ENCODE measurements at regions not wholly inside any gene's neighbourhood (a gene's known extent, or its start where the extent isn't known, plus 50 kb on each side); places are given as distances from the start of the nearest gene placed in this dataset.

DNA sequence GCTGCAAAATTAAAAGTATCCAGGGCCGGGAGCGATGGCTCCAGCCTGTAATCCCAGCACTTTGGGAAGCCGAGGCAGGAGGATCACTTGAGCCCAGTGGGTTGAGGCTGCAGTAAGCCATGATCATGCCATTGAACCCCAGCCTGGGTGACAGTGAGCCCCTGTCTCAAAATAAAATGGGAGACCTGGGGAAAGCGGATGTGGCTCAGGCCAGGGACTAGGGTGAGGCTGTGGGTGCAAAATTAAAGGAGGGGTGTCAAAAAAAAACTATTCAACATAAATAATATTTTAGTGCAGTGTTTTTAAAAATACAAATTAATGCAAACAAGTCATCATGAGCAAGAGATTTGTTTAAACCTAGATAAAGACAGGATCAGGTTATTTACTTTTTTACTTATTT is 100.1 kb upstream of the SLC45A1 start:
- no peak for FAIRE-seq
- H3K36me3 ChIP-seq (ENCODE audit: control insufficient read depth, insufficient read depth, low read length) = no peaks in the 10 kb centered on the region
- TF ChIP-seq, protein P1, sequence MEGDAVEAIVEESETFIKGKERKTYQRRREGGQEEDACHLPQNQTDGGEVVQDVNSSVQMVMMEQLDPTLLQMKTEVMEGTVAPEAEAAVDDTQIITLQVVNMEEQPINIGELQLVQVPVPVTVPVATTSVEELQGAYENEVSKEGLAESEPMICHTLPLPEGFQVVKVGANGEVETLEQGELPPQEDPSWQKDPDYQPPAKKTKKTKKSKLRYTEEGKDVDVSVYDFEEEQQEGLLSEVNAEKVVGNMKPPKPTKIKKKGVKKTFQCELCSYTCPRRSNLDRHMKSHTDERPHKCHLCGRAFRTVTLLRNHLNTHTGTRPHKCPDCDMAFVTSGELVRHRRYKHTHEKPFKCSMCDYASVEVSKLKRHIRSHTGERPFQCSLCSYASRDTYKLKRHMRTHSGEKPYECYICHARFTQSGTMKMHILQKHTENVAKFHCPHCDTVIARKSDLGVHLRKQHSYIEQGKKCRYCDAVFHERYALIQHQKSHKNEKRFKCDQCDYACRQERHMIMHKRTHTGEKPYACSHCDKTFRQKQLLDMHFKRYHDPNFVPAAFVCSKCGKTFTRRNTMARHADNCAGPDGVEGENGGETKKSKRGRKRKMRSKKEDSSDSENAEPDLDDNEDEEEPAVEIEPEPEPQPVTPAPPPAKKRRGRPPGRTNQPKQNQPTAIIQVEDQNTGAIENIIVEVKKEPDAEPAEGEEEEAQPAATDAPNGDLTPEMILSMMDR (IDR thresholded peaks at IDR 0.05; ENCODE audit: insufficient read depth, low read length, severe bottlenecking) = no peak
- no peaks in the 10 kb centered on the region for H3K27me3 ChIP-seq (ENCODE audit: control insufficient read depth, insufficient read depth, low read length)
- H3K4me3 ChIP-seq (ENCODE audit: low read depth, low read length) = no peak overlapping the region
- DNase-seq (ENCODE audit: low read depth) = no peak

DNA sequence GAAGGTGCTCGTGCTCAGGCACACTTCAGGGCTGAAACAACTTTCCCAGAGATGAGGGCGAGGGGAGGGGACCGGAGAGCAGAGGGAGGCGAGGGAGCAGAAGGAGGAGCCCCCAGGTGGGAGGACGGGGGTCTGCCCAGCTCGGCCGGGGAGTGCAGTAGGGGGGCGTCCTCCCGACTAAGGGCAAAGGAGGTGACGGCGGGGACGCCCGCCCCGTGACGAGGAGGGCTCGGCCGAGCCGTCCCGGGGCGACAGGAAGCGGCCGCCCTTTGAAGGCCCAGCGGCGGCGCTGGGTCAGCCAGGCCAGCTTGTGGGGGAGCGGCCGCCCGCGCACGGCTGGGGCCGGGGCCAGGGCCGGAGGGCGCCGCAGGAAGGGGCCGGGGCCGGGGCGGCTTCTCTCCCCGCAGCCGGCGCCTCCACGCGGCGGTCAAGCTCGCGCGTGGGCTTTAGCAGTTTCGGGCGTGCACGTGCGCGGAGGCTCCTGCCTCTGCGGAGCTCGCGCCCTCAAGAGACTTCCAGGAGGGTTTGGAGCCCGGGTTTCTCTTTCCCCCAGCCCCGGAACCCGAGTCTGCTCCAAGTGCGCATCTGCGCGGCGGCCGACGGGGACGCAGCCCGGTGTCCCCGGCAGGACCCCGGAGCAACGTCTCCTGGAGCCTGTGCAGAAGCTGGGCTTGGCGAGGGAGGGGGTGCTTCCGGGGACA is 100.8 kb upstream of the SLC45A1 start:
- DNase-seq (ENCODE audit: low read depth) (no peak), FAIRE-seq (no peak)
- Histone ChIP-seq H3K27me3 (ENCODE audit: control insufficient read depth, insufficient read depth, low read length) (no peaks in the 10 kb centered on the region), H3K4me3 (ENCODE audit: low read depth, low read length) (peak overlapping the region; percentile 4), H3K36me3 (ENCODE audit: control insufficient read depth, insufficient read depth, low read length) (no peaks in the 10 kb centered on the region)
- TF ChIP-seq, protein P1 (IDR thresholded peaks at IDR 0.05; ENCODE audit: insufficient read depth, low read length, severe bottlenecking) = no peak

DNA sequence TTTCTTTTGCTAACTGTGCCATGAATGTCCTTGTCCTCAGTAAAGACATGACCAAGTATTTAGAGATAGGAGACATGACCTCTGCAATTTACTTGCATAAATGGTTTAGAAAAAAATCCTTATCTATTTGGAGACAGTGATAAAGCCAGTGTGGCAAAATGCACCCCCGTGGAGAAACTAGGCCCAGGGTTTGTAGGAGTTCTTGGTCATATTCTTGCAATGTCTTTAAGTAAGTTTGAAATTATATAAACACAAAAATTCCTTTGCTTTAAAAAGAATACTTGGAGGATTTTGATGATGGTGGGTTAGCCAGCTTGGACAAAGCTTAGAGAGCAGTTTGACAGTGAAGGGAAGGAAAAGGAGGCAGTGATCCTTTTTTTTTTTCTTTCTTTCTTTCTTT is 101.9 kb upstream of the SLC45A1 start:
- H3K27me3 ChIP-seq (ENCODE audit: control insufficient read depth, insufficient read depth, low read length) = no peaks in the 10 kb centered on the region
- TF ChIP-seq, protein P1 (IDR thresholded peaks at IDR 0.05; ENCODE audit: insufficient read depth, low read length, severe bottlenecking) = no peak
- H3K36me3 ChIP-seq (ENCODE audit: control insufficient read depth, insufficient read depth, low read length) = no peaks in the 10 kb centered on the region
- FAIRE-seq (no peak), DNase-seq (ENCODE audit: low read depth) (no peak)
- no peak overlapping the region for H3K4me3 ChIP-seq (ENCODE audit: low read depth, low read length)

DNA sequence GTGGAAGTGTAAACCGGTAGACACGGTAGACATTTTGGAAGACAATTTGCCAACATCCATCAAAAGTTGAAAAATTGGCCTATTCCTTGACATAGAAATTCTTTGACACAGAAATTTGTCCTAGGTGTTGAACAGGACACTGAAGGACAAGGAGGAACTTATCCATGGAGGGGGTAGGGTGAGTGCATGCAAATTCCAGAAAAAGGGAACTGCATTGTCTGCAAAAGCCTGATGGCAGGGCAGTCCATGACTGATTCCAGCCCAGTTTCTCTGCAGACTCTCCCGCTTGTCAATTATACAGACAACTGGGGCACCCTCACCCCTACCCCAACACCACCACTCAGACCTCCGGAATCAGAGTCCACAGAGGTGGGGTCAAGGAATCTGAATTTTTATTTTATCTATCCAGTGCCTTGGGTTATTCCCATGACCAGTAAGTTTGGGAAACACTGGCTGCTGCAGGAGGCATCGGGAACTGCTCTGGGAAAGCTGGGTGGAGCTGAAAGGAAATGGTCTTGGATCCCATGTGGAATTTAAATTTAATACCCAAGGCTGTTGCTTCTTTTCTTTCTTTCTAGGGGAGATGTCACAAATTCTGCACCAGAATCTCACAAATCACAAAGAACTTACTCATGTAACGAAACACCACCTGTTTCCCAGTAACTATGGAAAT is 103.3 kb upstream of the SLC45A1 start:
- TF ChIP-seq, protein P1 (IDR thresholded peaks at IDR 0.05; ENCODE audit: insufficient read depth, low read length, severe bottlenecking) = no peak
- Histone ChIP-seq H3K4me3 (ENCODE audit: low read depth, low read length) (no peak overlapping the region), H3K27me3 (ENCODE audit: control insufficient read depth, insufficient read depth, low read length) (no peaks in the 10 kb centered on the region), H3K36me3 (ENCODE audit: control insufficient read depth, insufficient read depth, low read length) (no peaks in the 10 kb centered on the region)
- FAIRE-seq (no peak), DNase-seq (ENCODE audit: low read depth) (no peak)

DNA sequence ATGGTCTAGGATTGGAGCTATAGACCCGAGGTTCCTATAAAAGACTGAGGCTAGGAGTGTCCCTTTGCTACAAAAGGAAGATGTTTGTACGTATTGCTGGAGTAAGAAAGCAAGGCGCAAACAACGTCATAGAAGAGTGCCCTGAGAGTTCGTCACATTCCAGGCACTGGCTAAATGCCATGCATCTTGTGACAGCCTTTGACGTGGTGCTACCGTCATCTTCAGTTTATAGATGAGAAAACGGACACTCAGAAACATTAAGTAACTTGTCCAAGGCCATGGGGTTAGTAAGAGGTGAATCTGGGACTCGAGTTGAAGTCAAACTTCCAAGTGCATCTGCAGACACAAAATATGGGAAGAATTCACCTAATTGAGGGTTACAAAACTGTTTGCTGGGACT is 104.2 kb upstream of the SLC45A1 start:
- DNase-seq (ENCODE audit: low read depth) = no peak
- Histone ChIP-seq H3K4me3 (ENCODE audit: low read depth, low read length) (no peak overlapping the region), H3K27me3 (ENCODE audit: control insufficient read depth, insufficient read depth, low read length) (no peaks in the 10 kb centered on the region), H3K36me3 (ENCODE audit: control insufficient read depth, insufficient read depth, low read length) (no peaks in the 10 kb centered on the region)
- TF ChIP-seq, protein P1 (IDR thresholded peaks at IDR 0.05; ENCODE audit: insufficient read depth, low read length, severe bottlenecking) = no peak
- peak; percentile 64 for FAIRE-seq

All from bronchial epithelial cell (primary cell).